ENCODE measurements at regions not wholly inside any gene's neighbourhood (a gene's known extent, or its start where the extent isn't known, plus 50 kb on each side); places are given as distances from the start of the nearest gene placed in this dataset.

DNA sequence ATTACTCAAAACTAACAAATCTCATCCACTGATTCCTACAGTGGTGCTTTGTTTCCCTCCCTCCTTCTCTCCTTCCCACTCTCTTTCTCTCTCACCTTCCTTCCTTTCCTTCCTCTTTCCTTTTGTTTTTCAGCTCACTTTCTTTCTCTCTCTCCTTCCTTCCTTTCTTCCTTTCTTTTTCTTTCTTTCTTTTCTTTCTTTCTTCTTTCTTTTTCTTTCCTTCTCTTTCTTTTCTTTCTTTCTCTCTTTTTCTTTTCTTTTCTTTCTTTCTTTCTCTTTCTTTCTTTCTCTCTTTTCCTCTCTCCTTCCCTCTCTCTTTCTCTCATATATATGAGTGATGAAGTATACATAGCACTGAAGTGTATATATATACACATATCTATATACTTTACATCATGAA lies 241.4 kb downstream of the CENPW start:
- in situ Hi-C loops (cut with HindIII; ENCODE audit: low sequenced_read_pairs): no loop called here
- no peak for DNase-seq (ENCODE audit: low spot score)

DNA sequence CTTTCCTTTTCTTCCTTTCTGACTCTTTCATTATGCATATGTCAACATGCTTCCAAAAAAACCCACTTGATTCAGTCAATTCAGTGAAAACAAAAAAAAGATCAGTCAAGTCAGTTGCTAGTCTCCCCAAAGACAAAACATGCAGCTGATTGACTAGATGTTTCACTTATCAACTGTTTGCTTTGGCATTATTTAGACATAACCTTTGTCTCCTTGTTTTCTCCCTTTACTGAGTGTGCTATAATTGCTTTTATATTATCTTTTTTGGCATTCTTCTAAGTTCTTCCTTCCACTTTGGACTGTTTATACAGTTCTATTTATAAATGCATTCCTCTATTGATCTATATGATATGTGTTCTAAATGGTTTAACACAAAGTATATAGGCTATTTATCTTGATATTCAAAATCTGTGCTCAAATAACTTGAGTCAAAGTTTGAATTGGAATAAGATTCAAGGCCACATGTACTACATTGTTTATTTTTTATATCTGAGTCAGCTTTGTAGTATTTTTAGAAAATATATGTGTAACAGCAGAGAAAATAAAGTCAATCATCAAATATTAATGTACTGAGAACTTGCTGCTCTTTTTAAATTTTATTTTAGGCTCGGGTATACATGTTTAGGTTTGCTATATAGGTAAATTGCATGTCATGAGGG lies 260.5 kb downstream of the CENPW start:
- in situ Hi-C loops (cut with HindIII; ENCODE audit: low sequenced_read_pairs): no loop called here

GRCh38 chr6:126603410-126603809 lies 263.5 kb downstream of the CENPW start:
- in situ Hi-C loops (cut with HindIII; ENCODE audit: low sequenced_read_pairs): no loop called here
- no peak for DNase-seq (ENCODE audit: low spot score)

More for the DNA sequence above, 260.5 kb downstream of the CENPW start:
- DNase-seq (ENCODE audit: low spot score): no peak

DNA sequence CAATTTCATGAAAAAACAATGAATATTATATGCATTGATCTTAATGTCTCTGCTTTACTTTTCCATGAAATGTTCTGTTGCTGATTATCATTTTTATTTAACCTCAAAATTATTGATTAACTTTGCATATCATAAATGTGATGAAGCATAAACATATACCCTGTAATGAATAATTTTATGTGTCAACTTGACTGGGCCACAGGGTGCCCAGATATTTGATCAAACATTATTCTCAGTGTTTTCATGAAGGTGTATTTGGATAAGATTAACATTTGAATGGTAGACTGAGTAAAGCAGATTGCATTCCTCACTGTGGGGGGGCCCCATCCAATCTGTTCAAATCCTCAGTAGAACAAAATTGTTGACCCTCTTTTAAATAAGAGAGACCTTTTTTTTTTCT lies 265.2 kb downstream of the CENPW start:
- DNase-seq (ENCODE audit: low spot score): no peak
- in situ Hi-C loops (cut with HindIII; ENCODE audit: low sequenced_read_pairs): no loop called here

DNA sequence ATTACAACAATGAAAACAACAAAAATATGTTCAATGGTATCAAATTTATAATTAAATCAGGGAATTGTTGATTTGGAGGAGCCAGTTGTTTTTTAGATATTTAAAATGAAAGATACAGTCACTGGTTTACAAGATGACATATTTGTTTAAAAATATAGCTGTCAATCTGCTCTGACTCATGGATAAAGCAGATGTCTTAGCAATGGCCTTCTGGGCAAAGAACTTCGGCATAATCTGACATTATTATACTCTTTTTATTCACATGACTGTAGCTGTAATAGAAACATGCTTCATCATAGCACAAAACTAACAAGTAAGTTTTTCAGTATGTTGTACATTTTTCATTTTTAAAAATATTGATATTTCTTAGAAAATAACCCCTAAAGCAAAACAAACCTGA lies 267.4 kb downstream of the CENPW start:
- in situ Hi-C loops (cut with HindIII; ENCODE audit: low sequenced_read_pairs): no loop called here
- no peak for DNase-seq (ENCODE audit: low spot score)

- no peak for DNase-seq (ENCODE audit: low spot score)
- in situ Hi-C loops (cut with HindIII; ENCODE audit: low sequenced_read_pairs): no loop called here
Observed at GRCh38 chr6:126608681-126609080, 268.8 kb downstream of the CENPW start.

DNA sequence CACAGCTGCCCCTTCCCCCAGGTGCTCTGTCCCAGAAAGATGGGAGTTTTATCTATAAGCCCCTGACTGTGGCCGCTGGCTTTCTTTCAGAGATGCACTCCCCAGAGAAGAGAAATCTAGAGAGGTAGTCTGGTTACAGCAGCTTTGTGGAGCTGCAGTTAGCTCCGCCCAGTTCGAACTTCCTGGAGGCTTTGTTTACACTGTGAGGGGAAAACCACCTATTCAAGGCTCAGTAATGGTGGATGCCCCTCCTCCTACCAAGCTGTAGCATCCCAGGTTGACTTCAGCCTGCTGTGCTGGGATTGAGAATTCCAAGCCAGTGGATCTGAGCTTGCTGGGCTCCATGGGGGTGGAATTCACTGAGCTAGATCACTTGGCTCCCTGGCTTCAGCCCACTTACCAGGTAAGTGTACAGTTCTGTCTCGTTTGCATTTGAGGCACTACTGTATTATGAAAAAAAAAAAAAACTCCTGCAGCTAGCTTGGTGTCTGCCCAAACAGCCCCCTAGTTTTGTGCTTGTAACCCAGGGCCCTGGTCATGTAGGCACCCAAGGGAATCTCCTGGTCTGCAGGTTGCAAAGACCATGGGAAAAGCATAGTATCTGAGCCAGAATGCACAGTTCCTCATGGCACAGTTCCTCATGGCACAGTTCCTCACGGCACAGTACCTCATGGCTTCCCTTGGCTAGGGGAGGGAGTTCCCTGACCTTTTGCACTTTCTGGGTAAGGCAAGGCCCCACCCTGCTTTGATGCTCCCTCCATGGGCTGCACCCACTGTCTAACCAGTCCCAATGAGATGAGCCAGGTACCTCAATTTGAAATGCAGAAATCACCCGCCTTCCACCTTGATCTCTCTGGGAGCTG lies 275.0 kb downstream of the CENPW start:
- in situ Hi-C loops (cut with HindIII; ENCODE audit: low sequenced_read_pairs): no loop called here
- no peak for DNase-seq (ENCODE audit: low spot score)

- in situ Hi-C loops (cut with HindIII; ENCODE audit: low sequenced_read_pairs): no loop called here
- no peak for DNase-seq (ENCODE audit: low spot score)
Observed at GRCh38 chr6:126616866-126617265, 277.0 kb downstream of the CENPW start.

- DNase-seq (ENCODE audit: low spot score): no peak
Observed at GRCh38 chr6:126618639-126619343, 278.9 kb downstream of the CENPW start.

DNA sequence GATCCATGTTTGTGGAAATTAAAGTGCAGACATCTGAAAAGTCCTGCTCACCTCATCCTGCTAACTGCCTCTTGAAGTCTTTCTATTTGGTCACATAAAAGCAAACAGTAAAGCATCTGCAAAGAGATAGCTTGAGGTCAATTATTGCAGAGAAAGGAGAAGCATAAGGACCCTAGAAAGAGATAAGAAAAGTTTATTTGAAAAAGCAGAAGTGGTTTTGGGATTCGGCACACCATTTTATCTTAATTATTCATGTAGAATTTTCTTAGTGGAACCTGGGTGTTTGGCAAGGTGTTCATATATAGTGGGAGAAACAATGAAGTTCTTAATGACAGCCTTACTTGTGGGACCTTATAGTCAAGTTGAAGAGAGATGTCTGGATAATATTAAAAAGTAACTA lies 280.8 kb downstream of the CENPW start:
- DNase-seq (ENCODE audit: low spot score): no peak
- in situ Hi-C loops (cut with HindIII; ENCODE audit: low sequenced_read_pairs): no loop called here

More at GRCh38 chr6:126618639-126619343, 278.9 kb downstream of the CENPW start:
- in situ Hi-C loops (cut with HindIII; ENCODE audit: low sequenced_read_pairs): no loop called here

- in situ Hi-C loops (cut with HindIII; ENCODE audit: low sequenced_read_pairs): no loop called here
- DNase-seq (ENCODE audit: low spot score): no peak
Observed at GRCh38 chr6:126625019-126625418, 285.1 kb downstream of the CENPW start.

DNA sequence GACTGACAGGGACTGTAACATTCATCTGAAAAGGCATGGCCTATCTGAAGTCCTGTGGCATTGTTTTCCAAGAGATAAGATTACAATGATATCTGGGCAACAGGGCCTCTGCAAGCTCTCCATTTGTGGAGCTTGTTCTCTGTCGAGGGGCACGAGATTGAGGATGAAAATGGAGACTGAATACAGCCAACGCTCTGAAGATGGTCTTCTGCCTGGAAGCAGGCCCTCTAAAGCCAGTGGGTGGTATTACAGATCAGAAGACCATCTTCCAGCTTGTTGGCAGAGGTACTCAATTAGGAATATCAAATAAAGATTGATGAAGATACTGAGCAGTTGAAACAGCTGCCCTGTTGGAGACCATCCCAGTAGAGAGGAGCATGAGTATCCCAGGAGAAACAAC lies 288.2 kb downstream of the CENPW start:
- in situ Hi-C loops (cut with HindIII; ENCODE audit: low sequenced_read_pairs): no loop called here
- no peak for DNase-seq (ENCODE audit: low spot score)

DNA sequence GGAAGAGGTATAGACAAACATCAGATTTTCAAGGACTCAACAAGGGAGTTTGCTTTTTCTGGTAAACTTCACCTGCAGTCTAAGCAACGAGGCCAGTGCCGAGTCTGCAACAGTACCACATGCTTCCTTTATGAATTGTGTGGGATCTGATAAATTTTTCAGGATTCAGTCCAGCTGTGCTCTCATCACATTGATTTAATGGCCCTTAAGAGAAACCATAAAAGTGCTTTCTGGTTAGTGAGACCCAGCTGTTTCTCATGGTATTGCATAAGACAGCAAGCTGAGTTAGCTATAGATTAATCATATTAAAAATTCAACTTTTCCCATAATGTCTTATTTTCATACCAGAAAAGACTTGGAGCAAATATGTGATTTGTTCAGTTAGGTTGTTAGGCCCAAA lies 291.4 kb downstream of the CENPW start:
- no peak for DNase-seq (ENCODE audit: low spot score)
- in situ Hi-C loops (cut with HindIII; ENCODE audit: low sequenced_read_pairs): no loop called here

- no peak for DNase-seq (ENCODE audit: low spot score)
- in situ Hi-C loops (cut with HindIII; ENCODE audit: low sequenced_read_pairs): no loop called here
Observed at GRCh38 chr6:126632271-126632670, 292.4 kb downstream of the CENPW start.

DNA sequence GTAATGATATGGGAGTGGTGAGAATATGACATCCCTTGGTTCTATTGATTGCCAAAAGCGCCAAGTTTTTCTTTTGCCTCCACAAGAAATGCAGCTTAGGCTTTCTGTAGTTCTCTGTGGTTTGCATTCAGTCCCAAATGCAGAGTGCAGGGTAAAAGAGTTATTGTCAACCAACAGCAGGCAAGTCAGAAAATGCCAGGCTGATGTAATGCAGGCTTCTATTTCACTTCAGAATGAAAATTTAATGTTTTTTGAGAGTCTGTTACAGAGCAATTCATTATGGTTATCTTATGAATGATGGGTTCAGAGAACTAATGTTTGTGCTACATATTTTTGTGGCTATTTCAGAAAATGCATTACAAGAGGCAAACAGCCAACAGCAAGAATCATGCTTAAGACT lies 293.5 kb downstream of the CENPW start:
- in situ Hi-C loops (cut with HindIII; ENCODE audit: low sequenced_read_pairs): no loop called here
- no peak for DNase-seq (ENCODE audit: low spot score)

DNA sequence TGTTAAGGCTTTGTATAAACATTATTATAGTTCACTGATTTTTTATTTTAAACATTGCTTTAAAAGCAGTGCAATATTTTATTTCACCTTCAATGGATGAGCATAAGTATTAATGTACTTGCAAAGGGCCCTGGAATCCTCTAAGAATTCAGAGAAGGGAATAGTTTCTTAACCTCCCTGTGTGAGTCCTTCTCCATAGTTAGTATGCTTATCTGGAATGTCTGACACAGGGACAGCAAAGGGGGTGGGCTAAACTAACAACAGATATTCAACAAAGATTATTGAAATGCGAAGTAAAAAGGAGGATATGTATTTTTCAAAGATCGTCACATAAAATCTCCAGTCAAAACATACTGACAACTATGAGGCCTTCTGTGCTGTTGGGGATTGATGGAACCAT lies 300.4 kb downstream of the CENPW start:
- no peak for DNase-seq (ENCODE audit: low spot score)
- in situ Hi-C loops (cut with HindIII; ENCODE audit: low sequenced_read_pairs): no loop called here

GRCh38 chr6:126640921-126641320 lies 301.0 kb downstream of the CENPW start:
- in situ Hi-C loops (cut with HindIII; ENCODE audit: low sequenced_read_pairs): no loop called here
- no peak for DNase-seq (ENCODE audit: low spot score)

GRCh38 chr6:126641641-126642040 lies 301.7 kb downstream of the CENPW start:
- DNase-seq (ENCODE audit: low spot score): no peak
- in situ Hi-C loops (cut with HindIII; ENCODE audit: low sequenced_read_pairs): no loop called here

DNA sequence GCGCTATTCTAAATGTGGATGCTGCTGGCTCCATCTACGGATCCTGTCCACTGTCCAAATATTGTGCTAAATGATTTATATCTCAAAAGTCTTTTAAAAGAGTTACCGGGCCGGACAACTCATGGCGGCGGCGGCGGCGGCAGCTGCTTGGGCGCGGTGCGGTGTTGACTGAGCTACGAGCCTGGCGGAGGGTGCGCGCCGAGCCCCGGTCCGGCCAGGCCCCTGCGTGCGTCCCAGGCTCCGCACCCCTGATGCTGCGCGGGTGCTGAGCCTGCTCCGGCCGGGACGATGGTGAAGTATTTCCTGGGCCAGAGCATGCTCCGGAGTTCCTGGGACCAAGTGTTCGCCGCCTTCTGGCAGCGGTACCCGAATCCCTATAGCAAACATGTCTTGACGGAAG lies 303.4 kb downstream of the CENPW start:
- in situ Hi-C loops (cut with HindIII; ENCODE audit: low sequenced_read_pairs): no loop called here

DNA sequence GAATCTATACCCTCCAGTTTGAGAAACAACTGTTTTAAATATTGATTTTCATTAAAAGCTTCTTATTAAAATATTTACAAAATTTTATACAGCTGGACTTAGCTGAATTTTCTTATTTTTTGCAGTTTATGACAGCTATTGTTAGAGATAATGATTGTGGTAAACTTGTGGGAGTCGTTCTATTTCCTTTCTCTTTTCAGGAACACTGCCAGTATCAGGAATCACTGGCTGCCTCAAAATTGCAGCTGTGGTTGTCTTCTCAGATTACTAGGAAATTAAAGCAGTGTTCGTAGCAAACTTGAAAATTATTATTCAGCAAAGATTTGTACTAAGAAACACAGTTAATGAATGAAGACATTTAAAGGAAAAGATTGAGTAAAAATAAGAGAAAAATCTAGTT lies 311.0 kb downstream of the CENPW start:
- no peak for DNase-seq (ENCODE audit: low spot score)
- in situ Hi-C loops (cut with HindIII; ENCODE audit: low sequenced_read_pairs): no loop called here

More for the DNA sequence above, 303.4 kb downstream of the CENPW start:
- no peak for DNase-seq (ENCODE audit: low spot score)

Data from G401 (cell line).